Kidney epithelial cell (primary cell): ENCODE measurements at regions not wholly inside any gene's neighbourhood (a gene's known extent, or its start where the extent isn't known, plus 50 kb on each side); places are given as distances from the start of the nearest gene placed in this dataset.

ENCODE experiments used
- DNase-seq: peaks from one replicate; pipeline ENCODE4 v3.0.0-alpha.2; 2010; ENCODE audit warnings: low read depth
- H3K27me3 ChIP-seq: 2 replicates; pipeline ENCODE4 v1.6.0; 2011; ENCODE audit warnings: low read length; ENCODE audit not compliant: control insufficient read depth, insufficient read depth
- H3K36me3 ChIP-seq: 2 replicates; pipeline ENCODE4 v1.5.1; 2011; ENCODE audit warnings: low read length; ENCODE audit not compliant: control insufficient read depth, insufficient read depth
- H3K4me3 ChIP-seq: 2 replicates; pipeline ENCODE4 v1.5.1; 2011; ENCODE audit warnings: low read depth, mild to moderate bottlenecking, control low read depth, low read length
- CTCF ChIP-seq: IDR thresholded peaks from 2 replicates; pipeline ENCODE4 v1.5.1; 2011; ENCODE audit warnings: mild to moderate bottlenecking, moderate library complexity, low read length, control low read depth, inconsistent platforms; ENCODE audit not compliant: insufficient read depth, poor library complexity, severe bottlenecking

GRCh38 chr5:91433861-91434260, 50.7 kb upstream of the ARRDC3 start:
- Histone ChIP-seq H3K4me3 (no peak overlapping the region), H3K27me3 (no peaks in the 10 kb centered on the region), H3K36me3 (no peaks in the 10 kb centered on the region)
- no peak for DNase-seq
- TF ChIP-seq CTCF = no peak
